NCI-H345 treated with DMSO at 0.1 percent for 48 hours (cell line): ENCODE measurements at regions not wholly inside any gene's neighbourhood (a gene's known extent, or its start where the extent isn't known, plus 50 kb on each side); places are given as distances from the start of the nearest gene placed in this dataset.

ENCODE experiments used
- DNase-seq: peaks from one replicate; lab custom pipeline; 2025; ENCODE audit not compliant: unreplicated experiment; lab: John Stamatoyannopoulos, UW

GRCh38 chr5:68352166-68352565 is 136.6 kb downstream of the PIK3R1 start:
- no peak for DNase-seq

GRCh38 chr5:68353605-68354004 is 138.0 kb downstream of the PIK3R1 start:
- no peak for DNase-seq

- no peak for DNase-seq
Measured at GRCh38 chr5:68354315-68354714, 138.8 kb downstream of the PIK3R1 start.

- no peak for DNase-seq
Measured at GRCh38 chr5:68356216-68356615, 140.7 kb downstream of the PIK3R1 start.

- DNase-seq = no peak
Measured at GRCh38 chr5:68356623-68357022, 141.1 kb downstream of the PIK3R1 start.

- no peak for DNase-seq
Measured at GRCh38 chr5:68359699-68360098, 144.1 kb downstream of the PIK3R1 start.

- no peak for DNase-seq
Measured at GRCh38 chr5:68362331-68362730, 146.8 kb downstream of the PIK3R1 start.

- no peak for DNase-seq
Measured at GRCh38 chr5:68365889-68366288, 150.3 kb downstream of the PIK3R1 start.

- no peak for DNase-seq
Measured at GRCh38 chr5:68367287-68367686, 151.7 kb downstream of the PIK3R1 start.

- no peak for DNase-seq
Measured at GRCh38 chr5:68367717-68368116, 152.2 kb downstream of the PIK3R1 start.

GRCh38 chr5:68368311-68369022 is 152.9 kb downstream of the PIK3R1 start:
- DNase-seq = no peak

GRCh38 chr5:68369023-68369359 is 153.4 kb downstream of the PIK3R1 start:
- peak; percentile 88 for DNase-seq

GRCh38 chr5:68369457-68370125 is 154.0 kb downstream of the PIK3R1 start:
- DNase-seq = no peak

- no peak for DNase-seq
Measured at GRCh38 chr5:68370196-68370595, 154.6 kb downstream of the PIK3R1 start.

GRCh38 chr5:68371607-68372006 is 156.1 kb downstream of the PIK3R1 start:
- DNase-seq = no peak

GRCh38 chr5:68372161-68372560 is 156.6 kb downstream of the PIK3R1 start:
- DNase-seq = no peak

GRCh38 chr5:68373050-68373449 is 157.5 kb downstream of the PIK3R1 start:
- DNase-seq = no peak

- no peak for DNase-seq
Measured at GRCh38 chr5:68374796-68375518, 159.4 kb downstream of the PIK3R1 start.

GRCh38 chr5:68375540-68375939 is 160.0 kb downstream of the PIK3R1 start:
- DNase-seq = no peak

- no peak for DNase-seq
Measured at GRCh38 chr5:68376935-68377334, 161.4 kb downstream of the PIK3R1 start.

- DNase-seq = no peak
Measured at GRCh38 chr5:68377733-68378132, 162.2 kb downstream of the PIK3R1 start.

- no peak for DNase-seq
Measured at GRCh38 chr5:68378204-68378820, 162.8 kb downstream of the PIK3R1 start.
